ENCODE measurements at regions not wholly inside any gene's neighbourhood (a gene's known extent, or its start where the extent isn't known, plus 50 kb on each side); places are given as distances from the start of the nearest gene placed in this dataset.

GRCh38 chr12:42886160-42886559 lies 296.6 kb upstream of the PRICKLE1 start:
- Histone ChIP-seq H3K4me1 (no peaks in the 10 kb centered on the region), H3K36me3 (no peaks in the 10 kb centered on the region), H3K27me3 (no peaks in the 10 kb centered on the region), H3K9me3 (no peaks in the 10 kb centered on the region), H3K27ac (no peak overlapping the region), H3K4me3 (replicated peaks in 1 of 3) (no peak overlapping the region)
- intact Hi-C loops (cut with DNase I) = no loop called here
- WGBS, 2 donors = 34 to 39% methylated on average over 3 of the region's 3 CpGs
- DNase-seq = no peak
- TF ChIP-seq CTCF (IDR thresholded peaks at IDR 0.05) (no peak), POLR2A (IDR thresholded peaks at IDR 0.05) (no peak)

- WGBS, 2 donors = 87 to 90% methylated on average over 2 of the region's 2 CpGs
- DNase-seq = no peak
- intact Hi-C loops (cut with DNase I) = no loop called here
- TF ChIP-seq POLR2A (IDR thresholded peaks at IDR 0.05) (no peak), CTCF (IDR thresholded peaks at IDR 0.05) (no peak)
- Histone ChIP-seq H3K36me3 (no peaks in the 10 kb centered on the region), H3K4me1 (no peaks in the 10 kb centered on the region), H3K9me3 (no peaks in the 10 kb centered on the region), H3K27me3 (no peaks in the 10 kb centered on the region), H3K4me3 (replicated peaks in 1 of 3) (no peak overlapping the region), H3K27ac (no peak overlapping the region)
These were observed 296.1 kb upstream of the PRICKLE1 start for GRCh38 chr12:42885677-42886076.

- no peaks in the 10 kb centered on the region for H3K36me3 ChIP-seq
- intact Hi-C loops (cut with DNase I) = no loop called here
- TF ChIP-seq CTCF (IDR thresholded peaks at IDR 0.05) = no peak
- no peak for TF ChIP-seq POLR2A (IDR thresholded peaks at IDR 0.05)
- no peak overlapping the region for H3K27ac ChIP-seq
- H3K4me3 ChIP-seq (replicated peaks in 1 of 3) = no peak overlapping the region
- H3K9me3 ChIP-seq = no peaks in the 10 kb centered on the region
- H3K27me3 ChIP-seq = no peaks in the 10 kb centered on the region
- no peak for DNase-seq
- H3K4me1 ChIP-seq = no peaks in the 10 kb centered on the region
- 89 to 90% methylated on average over 4 of the region's 4 CpGs for WGBS, 2 donors
These were observed 294.6 kb upstream of the PRICKLE1 start for GRCh38 chr12:42884116-42884515.

- 90 to 91% methylated on average over 5 of the region's 5 CpGs for WGBS, 2 donors
- Histone ChIP-seq H3K9me3 (no peaks in the 10 kb centered on the region), H3K4me1 (no peaks in the 10 kb centered on the region), H3K27ac (no peak overlapping the region), H3K4me3 (replicated peaks in 1 of 3) (no peak overlapping the region), H3K27me3 (no peaks in the 10 kb centered on the region), H3K36me3 (no peaks in the 10 kb centered on the region)
- TF ChIP-seq CTCF (IDR thresholded peaks at IDR 0.05) (no peak), POLR2A (IDR thresholded peaks at IDR 0.05) (no peak)
- DNase-seq = no peak
- intact Hi-C loops (cut with DNase I) = no loop called here
These were observed 283.9 kb upstream of the PRICKLE1 start for GRCh38 chr12:42873401-42873800.

GRCh38 chr12:42871816-42872215 lies 282.3 kb upstream of the PRICKLE1 start:
- Histone ChIP-seq H3K9me3 (no peaks in the 10 kb centered on the region), H3K27ac (no peak overlapping the region), H3K36me3 (no peaks in the 10 kb centered on the region), H3K4me1 (no peaks in the 10 kb centered on the region), H3K27me3 (no peaks in the 10 kb centered on the region), H3K4me3 (replicated peaks in 1 of 3) (no peak overlapping the region)
- intact Hi-C loops (cut with DNase I) = no loop called here
- no peak for DNase-seq
- 68 to 73% methylated on average over 3 of the region's 3 CpGs for WGBS, 2 donors
- no peak for TF ChIP-seq POLR2A (IDR thresholded peaks at IDR 0.05)

GRCh38 chr12:42868291-42868690 lies 278.7 kb upstream of the PRICKLE1 start:
- intact Hi-C loops (cut with DNase I) = no loop called here
- no peak overlapping the region for H3K27ac ChIP-seq
- no peaks in the 10 kb centered on the region for H3K9me3 ChIP-seq
- no peaks in the 10 kb centered on the region for H3K27me3 ChIP-seq
- no peaks in the 10 kb centered on the region for H3K36me3 ChIP-seq
- WGBS, 2 donors = 90 to 93% methylated on average over 1 of the region's 1 CpG
- no peak for TF ChIP-seq POLR2A (IDR thresholded peaks at IDR 0.05)
- no peak for DNase-seq
- H3K4me1 ChIP-seq = no peaks in the 10 kb centered on the region
- H3K4me3 ChIP-seq (replicated peaks in 1 of 3) = no peak overlapping the region
